Mucosa of gallbladder (tissue), 1 donor: ENCODE measurements at regions not wholly inside any gene's neighbourhood (a gene's known extent, or its start where the extent isn't known, plus 50 kb on each side); places are given as distances from the start of the nearest gene placed in this dataset.
"Not testable (repeated sequence)": the region's sequence is repeated elsewhere in the genome, so short reads cannot be mapped to it uniquely, and the experiment has no call there.

Source experiments
- DNase-seq: peaks from one replicate; pipeline ENCODE4 v3.0.0-alpha.2; 2020; ENCODE audit warnings: low spot score
- donor health status: DM: no; HTN: no; CAD: no.

DNA sequence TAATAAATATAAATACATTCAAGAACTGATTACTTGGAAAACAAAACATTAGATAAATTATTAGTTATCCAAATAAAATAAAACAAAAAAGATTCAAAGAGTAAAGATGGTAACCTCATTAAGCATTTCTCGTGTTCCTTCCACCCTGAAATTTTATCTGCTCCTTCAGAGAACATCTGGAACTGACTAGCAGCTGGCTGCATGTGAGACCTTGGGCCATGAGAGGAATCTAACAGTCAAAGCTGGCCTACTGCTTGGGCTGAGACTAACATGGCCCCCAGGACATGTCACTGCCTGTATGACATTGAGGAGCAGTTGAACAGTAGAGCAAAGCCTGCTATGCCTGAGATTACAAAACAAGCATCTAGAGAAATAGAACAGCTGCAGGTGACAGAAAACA lies 208.5 kb upstream of the ZSWIM2 start:
- DNase-seq: no peak

DNA sequence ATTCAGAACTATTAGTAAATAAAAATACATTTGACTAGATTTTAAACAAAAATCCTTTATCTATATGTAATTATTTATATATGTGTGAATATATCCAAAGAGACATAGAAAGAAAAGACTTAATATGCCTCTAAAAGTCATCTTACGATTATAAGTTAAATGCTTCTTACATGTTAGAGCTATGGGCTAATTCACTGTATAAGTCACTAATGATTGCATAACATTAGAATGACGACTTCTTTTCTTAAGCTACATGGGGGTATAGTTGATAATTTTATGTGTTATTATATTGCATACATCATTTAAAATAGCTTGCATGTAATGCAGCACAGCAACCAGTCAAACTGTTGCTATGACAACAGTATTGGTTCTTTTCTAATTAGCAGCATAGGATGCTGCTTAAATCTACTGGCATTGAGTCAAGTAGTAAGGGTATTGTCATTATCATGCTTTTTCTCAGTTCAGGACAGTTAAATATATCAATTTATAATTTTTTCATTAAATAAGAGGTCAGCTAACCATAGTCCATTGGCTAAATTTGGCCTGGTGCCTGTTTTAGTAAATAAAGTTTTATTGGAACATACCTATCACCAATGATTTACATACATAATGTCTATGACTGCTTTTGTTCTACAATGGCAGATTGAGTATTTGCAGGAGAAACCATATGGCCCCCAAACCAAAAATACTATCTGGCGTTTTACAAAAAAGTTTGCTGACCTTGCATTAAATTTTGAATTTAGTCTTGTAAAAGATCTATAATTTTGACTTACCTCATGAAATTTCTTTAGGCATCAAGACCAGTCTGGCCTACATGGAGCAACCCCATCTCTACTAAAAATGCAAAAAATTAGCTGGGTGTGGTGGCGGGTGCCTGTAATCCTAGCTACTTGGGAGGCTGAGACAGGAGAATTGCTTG lies 207.7 kb upstream of the ZSWIM2 start:
- DNase-seq: no peak

DNA sequence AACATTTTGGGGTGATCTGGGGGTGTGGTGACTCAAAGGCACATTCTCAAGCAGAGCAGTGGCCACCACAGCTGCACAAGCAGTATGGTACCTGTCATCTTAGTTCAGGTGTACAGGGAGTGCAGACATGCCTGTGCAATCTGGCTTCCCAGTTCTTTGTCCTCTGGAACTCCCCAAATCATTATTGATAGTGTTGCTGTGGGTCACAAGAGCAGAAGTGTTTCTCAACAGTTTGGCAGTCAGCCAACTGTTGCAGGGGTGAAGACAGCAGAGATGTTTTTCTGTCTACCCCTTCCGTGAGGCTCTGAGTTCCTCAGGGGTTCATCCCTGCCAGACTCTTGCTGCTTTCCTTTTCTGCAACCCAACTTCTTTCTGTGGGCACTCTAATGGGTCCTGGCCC lies 206.5 kb upstream of the ZSWIM2 start:
- DNase-seq: peak; percentile 35

DNA sequence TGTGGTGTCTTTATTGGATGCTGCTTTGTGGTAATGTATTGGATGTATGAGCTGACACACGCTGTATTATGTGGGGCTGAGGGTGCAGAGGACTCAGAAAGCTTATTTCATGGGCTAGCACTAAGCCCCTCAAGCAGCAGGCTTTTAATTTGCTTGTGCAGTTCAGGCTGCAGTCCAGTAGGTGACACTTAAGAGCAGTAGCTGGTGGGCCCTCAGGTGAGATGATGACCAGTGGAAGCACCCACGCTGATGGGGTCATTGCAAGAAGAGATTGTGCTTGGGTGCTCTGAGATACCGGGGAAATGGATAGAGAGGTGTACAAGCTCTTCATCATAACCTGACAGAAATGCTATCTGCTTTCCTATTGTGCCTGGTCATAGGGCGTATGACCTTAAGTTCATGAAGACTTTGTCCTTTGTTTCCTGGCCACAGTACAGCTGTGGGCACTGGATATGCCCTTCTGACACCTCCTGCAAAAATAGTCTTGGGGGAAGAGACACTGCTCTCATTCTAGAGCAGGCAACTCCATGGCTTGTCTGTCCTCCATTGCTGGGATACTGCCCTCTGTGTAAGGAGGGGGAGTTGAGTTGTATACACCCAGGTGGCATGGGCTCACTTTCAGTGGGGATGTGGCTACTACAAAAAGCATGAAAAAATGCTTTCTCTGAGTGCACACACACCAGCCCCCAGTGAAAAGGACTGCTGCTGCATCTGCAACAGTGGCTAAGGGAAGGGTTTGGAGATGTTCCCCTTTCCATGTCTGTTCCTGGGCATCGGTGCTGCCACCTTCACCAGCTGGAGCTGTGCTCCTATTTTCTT lies 205.7 kb upstream of the ZSWIM2 start:
- no peak for DNase-seq

DNA sequence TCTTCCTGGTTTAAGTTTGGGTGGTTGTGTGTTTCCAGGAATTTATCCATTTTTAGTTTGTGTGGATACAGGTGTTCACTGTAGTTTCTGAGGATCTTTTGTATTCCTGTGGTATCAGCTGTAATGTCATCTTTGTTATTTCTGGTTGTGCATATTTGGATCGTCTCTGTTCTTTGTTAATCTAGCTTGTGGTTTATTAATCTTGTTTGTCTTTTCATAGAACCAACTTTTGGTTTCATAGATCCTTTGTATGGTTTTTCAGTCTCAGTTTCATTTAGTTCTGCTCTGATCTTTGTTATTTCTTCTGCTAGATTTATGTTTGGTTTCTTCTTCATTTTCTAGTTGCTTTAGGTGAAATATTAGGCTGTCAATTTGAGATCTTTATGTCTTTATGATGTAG lies 202.4 kb upstream of the ZSWIM2 start:
- no peak for DNase-seq

DNA sequence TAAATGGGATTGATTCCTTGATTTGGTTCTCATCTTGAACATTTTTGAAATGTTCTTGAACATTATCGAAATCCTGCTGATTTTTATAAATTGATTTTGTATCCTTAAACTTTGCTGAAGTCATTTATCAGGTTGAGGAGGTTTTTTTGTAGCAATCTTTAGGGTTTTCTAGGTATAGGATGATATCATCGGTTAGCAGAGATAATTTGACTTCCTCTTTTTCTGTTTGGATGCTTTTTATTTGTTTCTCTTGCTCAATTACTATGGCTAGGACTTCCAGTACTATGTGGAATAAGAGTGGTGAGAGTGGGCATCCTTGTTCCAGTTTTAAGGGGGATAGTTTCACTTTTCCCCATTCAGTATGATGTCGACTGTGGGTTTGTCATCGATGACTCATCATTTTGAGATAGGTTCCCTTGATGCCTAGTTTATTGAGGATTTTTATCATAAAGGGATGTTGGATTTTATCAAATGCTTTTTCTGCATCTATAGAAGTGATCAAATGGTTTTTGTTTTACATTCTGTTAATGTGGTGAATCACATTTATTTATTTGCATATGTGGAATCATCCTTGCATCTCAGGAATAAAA lies 201.5 kb upstream of the ZSWIM2 start:
- DNase-seq: no peak

DNA sequence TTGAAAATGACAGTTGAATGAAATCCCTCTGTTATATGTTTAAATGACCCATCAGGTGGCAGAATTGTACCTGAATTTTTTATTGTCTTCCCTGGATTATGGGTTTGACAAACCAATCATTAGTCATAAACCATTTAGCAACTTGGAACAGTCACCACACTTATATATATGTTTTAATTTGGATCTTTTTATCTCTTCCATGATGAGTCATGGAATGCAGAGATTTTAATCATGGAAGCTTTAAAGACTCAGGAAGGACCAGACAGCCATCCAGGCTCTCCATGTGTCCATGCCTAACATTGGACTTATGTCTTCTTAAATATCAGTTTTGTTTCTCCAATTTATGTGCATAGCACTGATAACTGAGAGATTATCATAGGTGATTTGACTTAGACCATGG lies 188.3 kb upstream of the ZSWIM2 start:
- DNase-seq: no peak

DNA sequence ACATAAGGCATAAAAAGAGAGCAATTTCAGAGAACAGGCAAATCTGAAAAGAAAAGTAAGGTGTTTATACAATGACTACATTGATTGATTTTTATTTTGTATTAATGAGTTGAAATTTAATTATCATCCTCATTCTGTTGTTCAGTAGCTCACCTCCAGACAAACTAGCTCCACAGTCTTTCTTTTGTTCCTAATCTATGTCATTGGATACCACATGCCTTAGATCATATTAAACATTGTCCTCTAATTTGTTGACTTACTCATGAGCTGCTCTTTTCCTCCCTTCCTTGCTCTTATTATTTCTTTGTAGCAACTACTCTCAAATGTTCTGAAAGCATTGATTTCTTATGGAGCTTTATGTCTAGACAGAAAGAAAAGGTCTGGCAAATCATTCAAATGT lies 185.5 kb upstream of the ZSWIM2 start:
- DNase-seq: no peak

DNA sequence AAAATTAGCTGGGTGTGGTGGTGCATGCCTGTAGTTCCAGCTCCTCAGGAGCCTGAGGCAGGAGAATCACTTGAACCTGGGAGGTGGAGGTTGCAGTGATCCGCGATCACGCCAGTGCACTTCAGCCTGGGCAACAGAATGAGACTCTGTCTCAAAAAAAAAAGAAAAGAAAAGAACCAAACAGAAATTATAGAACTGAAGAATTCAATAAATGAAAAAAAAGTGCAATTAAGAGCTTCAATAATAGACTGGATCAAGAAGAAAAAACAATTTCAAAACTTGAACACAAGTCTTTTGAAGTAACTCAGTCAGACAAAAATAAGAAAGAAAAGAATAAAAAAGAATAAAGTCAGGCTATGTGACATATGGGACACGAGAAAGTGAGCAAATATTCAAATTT lies 175.8 kb upstream of the ZSWIM2 start:
- no peak for DNase-seq

DNA sequence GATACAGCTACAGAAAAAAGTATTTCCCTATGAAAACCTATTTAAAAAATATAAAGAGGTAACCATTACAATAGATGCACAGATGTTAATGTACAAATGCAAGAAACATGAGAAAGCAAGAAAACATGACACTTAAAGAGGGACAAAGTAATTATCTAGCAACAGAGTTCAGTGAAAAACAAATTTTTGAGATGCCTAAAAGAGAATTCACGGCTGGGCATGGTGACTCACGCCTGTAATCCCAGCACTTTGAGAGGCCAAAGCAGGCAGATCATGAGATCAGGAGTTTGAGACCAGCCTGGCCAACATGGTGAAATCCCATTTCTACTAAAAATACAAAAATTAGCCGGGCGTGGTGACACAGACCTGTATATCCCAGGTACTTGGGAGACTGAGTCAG lies 175.0 kb upstream of the ZSWIM2 start:
- DNase-seq: not testable (repeated sequence)

DNA sequence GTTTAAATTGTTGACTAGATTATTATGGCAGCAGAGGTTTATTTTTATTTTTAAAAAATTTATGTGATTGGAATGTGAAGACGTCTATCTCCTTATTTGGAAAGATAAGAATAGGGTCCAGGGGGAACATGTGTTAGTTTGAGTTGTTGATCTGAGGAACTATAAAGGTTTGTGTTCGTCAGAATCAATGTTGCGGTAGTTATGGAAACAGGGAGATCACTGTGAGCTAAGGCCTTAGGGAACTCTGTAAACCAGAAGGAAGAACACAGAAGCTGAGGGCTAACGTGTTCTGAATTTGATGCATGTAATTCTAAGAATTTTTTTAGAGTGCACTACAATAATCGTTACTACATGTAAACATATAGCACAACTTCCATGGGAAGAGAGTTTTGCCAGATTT lies 168.5 kb upstream of the ZSWIM2 start:
- DNase-seq: no peak

DNA sequence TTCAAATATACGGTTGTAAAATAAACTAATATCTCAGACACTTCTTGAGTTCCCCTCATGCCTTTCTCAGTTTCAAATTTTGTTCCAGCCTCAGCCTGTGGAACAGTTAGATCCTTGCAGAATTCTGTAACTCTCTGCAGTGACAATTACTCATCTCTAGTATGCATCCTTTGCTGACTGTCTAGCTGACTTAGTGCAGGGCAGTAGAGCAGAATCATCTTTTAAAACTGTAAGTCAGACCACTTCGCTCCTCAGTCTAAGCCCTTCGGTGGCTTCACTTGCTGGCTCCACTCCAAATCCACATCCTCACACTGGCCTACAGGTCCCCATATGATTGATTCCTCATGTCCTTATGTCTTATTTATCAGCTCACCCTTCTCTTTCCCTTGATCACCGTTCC lies 164.1 kb upstream of the ZSWIM2 start:
- DNase-seq: no peak

DNA sequence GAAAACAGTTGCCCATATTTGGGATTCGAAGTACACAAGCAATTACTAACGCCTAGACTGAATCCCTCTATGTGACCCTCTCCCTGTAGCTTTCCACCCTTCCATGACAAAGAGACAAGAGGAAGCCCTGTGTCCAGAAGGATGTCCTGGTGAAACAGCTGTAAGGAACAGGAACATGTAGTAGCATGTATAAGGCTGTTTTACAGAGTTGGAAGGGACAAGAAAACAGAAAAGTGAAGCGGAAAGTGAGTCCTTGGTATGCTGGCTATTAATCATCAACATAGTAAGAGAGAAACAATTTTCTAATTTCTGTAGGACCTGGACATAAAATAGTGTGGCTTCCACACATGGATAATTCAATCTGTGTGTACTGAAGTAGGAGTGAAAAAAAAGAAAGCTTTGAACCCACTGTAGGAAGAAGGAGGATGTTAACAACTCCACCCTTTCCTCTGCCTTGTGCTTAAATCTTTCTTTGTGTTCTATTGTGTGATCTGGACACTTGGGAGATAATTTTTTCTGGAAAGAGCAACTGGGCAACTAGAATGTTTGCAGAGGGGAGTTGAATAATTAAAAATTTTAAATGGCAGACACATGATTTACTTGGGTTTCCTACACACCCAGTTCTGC lies 162.3 kb upstream of the ZSWIM2 start:
- DNase-seq: no peak

DNA sequence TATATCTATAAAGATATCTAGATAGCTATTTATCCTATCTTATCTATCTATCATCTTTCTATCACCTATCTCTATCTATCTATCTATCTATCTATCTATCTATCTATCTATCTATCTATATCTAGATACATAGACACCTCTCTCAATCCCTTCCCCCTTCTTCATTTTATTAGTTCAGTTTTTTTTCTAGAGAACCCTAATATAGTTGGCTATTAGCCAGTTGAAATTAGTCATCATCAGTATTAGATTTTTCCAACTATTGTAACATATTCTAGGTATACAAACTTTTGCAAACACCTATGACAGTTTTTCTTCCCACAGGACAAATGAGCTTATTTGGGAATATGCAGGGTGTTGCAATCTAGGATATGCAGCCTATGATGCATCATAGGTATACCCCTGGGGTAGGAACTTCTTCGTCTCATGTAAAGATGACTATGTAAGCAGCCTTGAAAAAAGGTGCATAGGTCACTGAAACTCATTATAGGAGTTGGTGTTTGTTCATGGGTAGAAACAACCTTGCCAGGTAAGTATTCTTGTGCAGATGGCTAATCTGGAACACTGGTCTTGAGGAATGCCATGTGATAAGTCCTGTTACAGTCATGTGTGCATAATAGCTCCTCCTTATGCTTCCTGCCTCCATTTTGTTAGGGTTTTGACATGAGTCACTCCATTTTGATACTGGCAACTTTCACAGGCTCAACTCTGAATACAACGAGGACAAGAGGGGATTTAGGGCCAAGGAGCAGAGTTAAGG lies 160.7 kb upstream of the ZSWIM2 start:
- no peak for DNase-seq

DNA sequence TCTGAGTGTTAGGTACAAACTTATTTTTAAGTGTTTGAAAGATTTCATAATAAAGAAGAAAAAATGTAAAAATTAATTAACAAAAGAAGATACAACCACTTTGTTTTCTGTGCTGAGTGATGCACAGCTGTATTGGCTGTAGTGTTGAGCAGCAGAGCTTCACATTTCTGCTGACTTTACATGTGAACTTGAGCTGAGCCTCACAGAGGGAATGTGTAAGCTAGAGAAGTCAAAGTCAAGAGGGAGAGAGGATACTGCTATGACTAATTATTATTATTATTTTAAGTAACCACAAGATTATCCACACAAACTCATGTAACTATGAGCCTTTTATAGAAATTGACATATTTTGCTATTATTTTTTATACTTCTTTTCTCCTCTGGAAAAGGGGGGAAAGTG lies 159.1 kb upstream of the ZSWIM2 start:
- no peak for DNase-seq

DNA sequence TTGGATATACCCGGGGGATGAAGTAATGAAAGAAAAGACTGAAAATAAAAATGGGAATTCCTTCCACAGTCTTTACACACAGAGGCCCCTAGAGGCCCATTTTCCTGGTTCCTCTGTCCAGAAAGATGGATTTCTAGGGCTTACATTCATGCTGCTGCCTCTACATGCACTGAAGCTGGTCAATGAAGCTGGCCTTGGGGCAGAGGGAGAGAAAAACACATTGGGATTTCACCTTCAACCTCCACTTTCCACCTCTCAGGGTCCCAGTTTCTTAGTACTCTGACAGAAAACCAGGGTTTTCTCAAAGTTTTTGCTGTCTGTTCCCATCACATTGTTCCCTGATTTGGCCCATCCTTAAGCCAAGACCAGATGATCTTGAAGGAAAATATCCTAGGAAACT lies 154.6 kb upstream of the ZSWIM2 start:
- no peak for DNase-seq

DNA sequence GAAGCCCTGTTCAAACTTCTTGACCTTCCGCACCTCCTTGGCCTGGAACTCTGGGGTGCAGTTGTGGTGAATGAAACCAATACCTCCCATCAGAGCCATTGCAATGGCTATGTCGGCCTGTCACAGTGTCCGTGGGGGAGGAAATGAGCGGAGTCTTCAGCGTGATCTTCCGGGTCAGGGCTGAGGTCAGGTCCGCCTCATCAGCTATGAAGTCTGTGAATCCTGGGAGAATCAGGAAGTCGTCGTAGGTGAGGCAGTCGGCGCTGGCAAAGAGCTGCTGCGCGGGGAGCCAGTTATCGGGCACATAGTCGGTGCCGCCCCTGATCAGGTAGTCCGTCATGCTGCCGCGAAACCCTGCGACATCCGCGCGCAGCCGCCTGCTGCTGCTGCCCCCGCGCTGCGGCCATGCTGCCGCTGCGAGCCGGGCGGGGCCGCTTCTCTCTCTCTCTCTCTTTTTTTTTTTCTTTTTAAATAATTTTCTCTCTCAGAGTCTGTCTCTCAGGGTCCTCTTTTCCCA lies 154.1 kb upstream of the ZSWIM2 start:
- no peak for DNase-seq

DNA sequence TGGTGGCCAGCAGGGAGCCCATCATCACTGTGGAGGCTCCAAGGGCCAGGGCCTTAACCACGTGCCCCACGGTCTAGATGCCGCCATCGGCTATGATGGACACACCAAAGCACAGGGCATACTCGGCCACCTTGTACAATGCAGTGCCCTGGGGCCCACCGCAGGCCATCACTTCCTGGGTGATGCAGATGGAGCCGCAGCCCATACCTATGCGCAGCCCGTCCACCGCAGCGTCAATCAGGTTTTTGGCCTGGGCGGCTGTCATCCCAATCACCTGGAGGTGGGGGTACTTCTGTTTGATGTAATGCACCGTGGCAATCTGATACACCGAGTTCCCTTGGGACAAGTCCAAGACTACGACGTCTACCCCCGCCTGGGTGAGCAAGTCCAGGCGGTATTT lies 153.3 kb upstream of the ZSWIM2 start:
- no peak for DNase-seq

DNA sequence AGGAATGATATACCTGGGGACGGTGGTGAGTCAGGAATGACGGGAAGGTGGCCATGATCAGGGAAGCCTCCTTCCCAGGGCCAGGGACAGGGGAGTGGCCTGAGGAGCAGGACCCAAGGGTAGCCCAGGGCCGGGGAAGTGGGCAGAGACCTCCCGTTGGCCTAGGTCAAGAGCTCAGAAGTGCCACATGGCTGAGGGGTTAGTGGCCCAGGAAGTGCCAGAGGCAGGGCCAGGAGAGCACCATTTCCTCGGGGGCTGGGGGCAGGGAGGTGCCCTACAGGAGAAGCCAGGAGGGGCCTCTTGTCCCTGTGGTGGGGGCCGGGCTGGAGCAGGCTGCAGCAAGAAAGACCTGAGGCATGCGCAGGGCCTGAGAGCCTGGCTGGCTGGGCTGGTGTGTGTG lies 152.3 kb upstream of the ZSWIM2 start:
- no peak for DNase-seq

DNA sequence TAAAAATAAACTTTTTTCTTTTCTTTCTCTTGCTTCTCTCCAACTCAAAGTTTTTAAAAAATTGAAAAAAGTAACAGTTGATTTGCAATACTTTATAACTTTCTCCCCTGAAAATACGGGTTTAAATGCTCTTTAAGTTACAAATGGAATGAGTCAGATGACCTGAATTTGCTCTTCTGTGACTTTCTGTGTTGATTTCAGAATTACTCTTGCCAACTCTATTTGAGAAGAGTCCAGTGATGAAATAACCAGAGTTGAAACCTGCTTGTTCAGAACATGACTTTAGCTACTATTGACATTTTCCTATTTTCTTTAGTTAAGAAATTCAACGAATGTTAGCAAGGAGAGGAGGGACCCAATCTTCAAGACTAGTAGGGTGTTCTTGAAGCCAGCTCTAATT lies 146.1 kb upstream of the ZSWIM2 start:
- no peak for DNase-seq

DNA sequence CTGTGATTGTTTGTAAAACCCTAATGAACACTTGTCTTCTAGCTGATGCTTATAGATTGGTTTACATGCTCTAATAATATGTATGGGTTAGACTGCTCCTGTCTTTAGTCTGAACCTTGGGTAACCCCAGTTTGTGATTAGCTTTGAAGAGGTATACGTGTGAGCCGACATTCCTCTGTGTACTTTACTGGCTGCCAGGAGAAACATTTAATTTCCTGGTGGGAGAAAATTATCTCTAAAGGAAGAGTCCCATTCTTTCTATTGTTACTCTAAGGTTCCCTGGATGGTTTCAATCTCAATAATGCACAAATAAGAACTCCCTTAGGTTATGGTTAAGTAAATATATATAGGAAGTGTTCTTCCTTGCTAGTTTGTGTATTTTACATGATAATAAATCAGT lies 143.6 kb upstream of the ZSWIM2 start:
- no peak for DNase-seq
